OCI-LY3 (cell line): ENCODE measurements at regions not wholly inside any gene's neighbourhood (a gene's known extent, or its start where the extent isn't known, plus 50 kb on each side); places are given as distances from the start of the nearest gene placed in this dataset.

Experiments used
- EZH2phosphoT487 ChIP-seq: fragments of 200-600 bp; shearing (Covaris generic); IDR thresholded peaks from 2 replicates; pipeline ENCODE4 v1.6.1; 2018; ENCODE audit warnings: antibody characterized with exemption, mixed run types, low read depth
- TF ChIP-seq, protein P1 (sequence below): fragments of 200-600, 300-600 bp; sonication (generic); IDR thresholded peaks from 2 replicates; pipeline ENCODE4 v1.5.1; 2014; ENCODE audit warnings: antibody characterized with exemption, low read length, low read depth

DNA sequence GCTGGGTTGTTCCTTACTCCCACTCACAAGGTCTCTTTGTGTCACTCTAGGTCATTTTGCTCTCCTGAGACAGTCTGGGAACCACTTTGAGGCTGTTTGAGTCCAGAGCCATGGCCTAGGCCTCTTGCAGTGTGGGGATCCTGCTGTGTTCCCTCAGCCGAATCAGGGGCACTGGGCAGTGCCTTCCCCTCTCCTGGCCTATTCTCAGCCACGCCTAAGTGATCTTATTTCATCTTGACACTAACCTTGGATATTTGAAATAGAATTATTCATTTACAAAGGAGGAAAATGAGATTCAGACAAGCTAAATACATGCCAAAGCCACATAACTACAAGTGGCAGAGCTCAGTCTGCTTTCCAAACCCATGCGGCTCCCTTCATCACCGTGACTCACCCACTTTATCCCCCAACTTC lies 557.2 kb upstream of the TBL1XR1 start:
- TF ChIP-seq, protein P1, sequence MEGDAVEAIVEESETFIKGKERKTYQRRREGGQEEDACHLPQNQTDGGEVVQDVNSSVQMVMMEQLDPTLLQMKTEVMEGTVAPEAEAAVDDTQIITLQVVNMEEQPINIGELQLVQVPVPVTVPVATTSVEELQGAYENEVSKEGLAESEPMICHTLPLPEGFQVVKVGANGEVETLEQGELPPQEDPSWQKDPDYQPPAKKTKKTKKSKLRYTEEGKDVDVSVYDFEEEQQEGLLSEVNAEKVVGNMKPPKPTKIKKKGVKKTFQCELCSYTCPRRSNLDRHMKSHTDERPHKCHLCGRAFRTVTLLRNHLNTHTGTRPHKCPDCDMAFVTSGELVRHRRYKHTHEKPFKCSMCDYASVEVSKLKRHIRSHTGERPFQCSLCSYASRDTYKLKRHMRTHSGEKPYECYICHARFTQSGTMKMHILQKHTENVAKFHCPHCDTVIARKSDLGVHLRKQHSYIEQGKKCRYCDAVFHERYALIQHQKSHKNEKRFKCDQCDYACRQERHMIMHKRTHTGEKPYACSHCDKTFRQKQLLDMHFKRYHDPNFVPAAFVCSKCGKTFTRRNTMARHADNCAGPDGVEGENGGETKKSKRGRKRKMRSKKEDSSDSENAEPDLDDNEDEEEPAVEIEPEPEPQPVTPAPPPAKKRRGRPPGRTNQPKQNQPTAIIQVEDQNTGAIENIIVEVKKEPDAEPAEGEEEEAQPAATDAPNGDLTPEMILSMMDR = no peak
- no peak for TF ChIP-seq EZH2phosphoT487
